HCT116 (cell line): ENCODE measurements at regions not wholly inside any gene's neighbourhood (a gene's known extent, or its start where the extent isn't known, plus 50 kb on each side); places are given as distances from the start of the nearest gene placed in this dataset.
A peak's percentile ranks its signal among the peaks of the same experiment; 100 is the strongest.

Experiments
- ATAC-seq: fragments of 200-7000 bp; cut with Tn5 transposase; 2 replicates; pipeline ENCODE4 v1.9.1; 2020; ENCODE audit warnings: mild to moderate bottlenecking, moderate library complexity
- BruUV-seq: library from RNA; stranded (reverse); fragments of 400-500 nt; replicated peaks from 2 replicates; lab custom pipeline; 2021; lab: Mats Ljungman, UMichigan
- CTCF ChIA-PET: fragments of 300-600 bp; sonication (Branson Sonifier 250); formaldehyde crosslinking; loops from one replicate; lab custom pipeline; 2021; ENCODE audit warnings: antibody characterized with exemption; lab: Charles Lee
- POLR2A ChIA-PET: fragments of 300-600, 350-600 bp; sonication (Branson Sonifier 250); formaldehyde crosslinking; loops from one replicate; lab custom pipeline; 2021; ENCODE audit warnings: antibody characterized with exemption; lab: Charles Lee
- RAD21 ChIA-PET, 2 experiments: fragments of 300-600 bp; sonication (Branson Sonifier 250); formaldehyde crosslinking; loops; one replicate each; lab custom pipeline; 2023; ENCODE audit warnings: low total read pairs in 2 of 2; ENCODE audit not compliant: uncharacterized antibody in 2 of 2, unreplicated experiment in 2 of 2, low non-redundant PET in 1 of 2; lab: Charles Lee
- DNase-seq: peaks from one replicate; pipeline ENCODE4 v3.0.0-alpha.2; 2010; ENCODE audit warnings: low read depth, low spot score
- H2AFZ ChIP-seq: fragments of 200-600 bp; shearing (Covaris generic), sonication (generic); 2 replicates; pipeline ENCODE4 v1.6.1; 2017; ENCODE audit warnings: low read depth, mixed run types, mixed read lengths, antibody characterized with exemption, low read length; ENCODE audit not compliant: poor library complexity, severe bottlenecking
- H3K27ac ChIP-seq: 2 replicates; pipeline ENCODE4 v1.5.1; 2012; ENCODE audit warnings: low read depth, low read length
- H3K27me3 ChIP-seq: fragments of 200-600 bp; sonication (generic); 2 replicates; pipeline ENCODE4 v1.6.1; 2016; ENCODE audit warnings: mixed run types, low read length, mixed read lengths; ENCODE audit not compliant: insufficient read depth
- H3K36me3 ChIP-seq, 2 experiments: fragments of 200-500 bp in 1 of 2; fragments of 200-600 bp in 1 of 2; sonication (Bioruptor generic) in 1 of 2; sonication (generic) in 1 of 2; 2 replicates each; pipeline versions ENCODE4 v1.5.1 to v1.6.1; 2014 to 2016; ENCODE audit warnings: low read length in 2 of 2, inconsistent platforms in 1 of 2, mixed read lengths in 1 of 2, mixed run types in 1 of 2; ENCODE audit not compliant: insufficient read depth in 2 of 2, control insufficient read depth in 1 of 2
- H3K4me1 ChIP-seq, 2 experiments: fragments of 200-600 bp in 1 of 2; sonication (generic) in 1 of 2; 2 replicates each; pipeline versions ENCODE4 v1.5.1 to v1.6.1; 2012 to 2017; ENCODE audit warnings: low read length in 2 of 2, inconsistent platforms in 1 of 2, mild to moderate bottlenecking in 1 of 2, mixed read lengths in 1 of 2, mixed run types in 1 of 2, moderate library complexity in 1 of 2; ENCODE audit not compliant: insufficient read depth in 2 of 2, control insufficient read depth in 1 of 2
- H3K4me2 ChIP-seq: fragments of 200-600 bp; sonication (generic); 2 replicates; pipeline ENCODE4 v1.6.1; 2017; ENCODE audit warnings: mixed run types, low read length, mixed read lengths
- H3K4me3 ChIP-seq, 2 experiments: fragments of 200-600 bp in 1 of 2; sonication (generic) in 1 of 2; replicated peaks in 1 of 2; 2 replicates each; pipeline ENCODE4 v1.5.1; 2011 to 2016; ENCODE audit warnings: low read length in 2 of 2, control low read depth in 1 of 2, low read depth in 1 of 2, mild to moderate bottlenecking in 1 of 2, mixed read lengths in 1 of 2, mixed run types in 1 of 2
- H3K79me2 ChIP-seq: fragments of 200-600 bp; sonication (generic); 2 replicates; pipeline ENCODE4 v1.6.1; 2017; ENCODE audit warnings: mild to moderate bottlenecking, mixed run types, low read length, moderate library complexity, mixed read lengths; ENCODE audit not compliant: insufficient read depth
- H3K9ac ChIP-seq: fragments of 200-600 bp; sonication (generic); 2 replicates; pipeline ENCODE4 v1.6.1; 2016; ENCODE audit warnings: low read length, mixed read lengths
- H3K9me2 ChIP-seq: fragments of 200-600 bp; sonication (generic), shearing (Covaris generic); 2 replicates; pipeline ENCODE4 v1.6.1; 2017; ENCODE audit warnings: mixed run types, mild to moderate bottlenecking, moderate library complexity; ENCODE audit not compliant: insufficient read depth
- H3K9me3 ChIP-seq, 2 experiments: fragments of 200-500 bp in 1 of 2; fragments of 200-600 bp in 1 of 2; sonication (Bioruptor generic) in 1 of 2; sonication (generic) in 1 of 2; 2 replicates each; pipeline ENCODE4 v1.6.1; 2014 to 2017; ENCODE audit warnings: low read length in 2 of 2, mixed read lengths in 2 of 2, inconsistent platforms in 1 of 2, low read depth in 1 of 2, mild to moderate bottlenecking in 1 of 2, mixed run types in 1 of 2, moderate library complexity in 1 of 2; ENCODE audit not compliant: control insufficient read depth in 1 of 2, insufficient read depth in 1 of 2
- H4K20me1 ChIP-seq: fragments of 200-600 bp; sonication (generic), shearing (Covaris generic); 2 replicates; pipeline ENCODE4 v1.6.1; 2017; ENCODE audit warnings: mixed run types, mild to moderate bottlenecking, moderate library complexity; ENCODE audit not compliant: insufficient read depth
- ATF3 ChIP-seq: IDR thresholded peaks from 2 replicates; pipeline ENCODE4 v1.6.1; 2012
- CBX3 ChIP-seq: IDR thresholded peaks from 2 replicates; pipeline ENCODE4 v1.6.1; 2012; ENCODE audit warnings: low read depth
- CEBPB ChIP-seq: IDR thresholded peaks from 2 replicates; pipeline ENCODE4 v1.6.1; 2012; ENCODE audit warnings: low read depth
- CTCF ChIP-seq, 3 experiments: fragments of 200-600 bp in 1 of 3; sonication (generic) in 1 of 3; IDR thresholded peaks in 2 of 3; conservative IDR thresholded peaks in 1 of 3; 2 replicates each; pipeline ENCODE4 v1.5.1; 2012 to 2017; ENCODE audit warnings: low read depth in 2 of 3, low read length in 2 of 3, antibody characterized with exemption in 1 of 3, borderline replicate concordance in 1 of 3, control low read depth in 1 of 3, mild to moderate bottlenecking in 1 of 3, mixed read lengths in 1 of 3, mixed run types in 1 of 3, moderate library complexity in 1 of 3; ENCODE audit not compliant: insufficient read depth in 1 of 3
- ELF1 ChIP-seq: IDR thresholded peaks from 2 replicates; pipeline ENCODE4 v1.6.1; 2012; ENCODE audit warnings: low read depth, borderline replicate concordance
- EZH2 ChIP-seq: fragments of 200-600 bp; sonication (generic); IDR thresholded peaks from 2 replicates; pipeline ENCODE4 v1.6.1; 2017; ENCODE audit warnings: antibody characterized with exemption, mixed run types
- EZH2phosphoT487 ChIP-seq: fragments of 200-600 bp; IDR thresholded peaks from 2 replicates; pipeline ENCODE4 v1.6.1; 2018; ENCODE audit warnings: antibody characterized with exemption, borderline replicate concordance
- FOSL1 ChIP-seq: IDR thresholded peaks from 2 replicates; pipeline ENCODE4 v1.6.1; 2012; ENCODE audit warnings: low read depth
- JUND ChIP-seq: IDR thresholded peaks from 2 replicates; pipeline ENCODE4 v1.6.1; 2012
- POLR2A ChIP-seq: IDR thresholded peaks from 2 replicates; pipeline ENCODE4 v1.7.0; 2011; ENCODE audit warnings: borderline replicate concordance; ENCODE audit not compliant: insufficient read depth, insufficient read length; ENCODE audit errors: extremely low read depth
- POLR2AphosphoS5 ChIP-seq: IDR thresholded peaks from 2 replicates; pipeline ENCODE4 v1.6.1; 2011; ENCODE audit warnings: mild to moderate bottlenecking, low read depth, low read length, moderate library complexity
- RAD21 ChIP-seq: IDR thresholded peaks from 2 replicates; pipeline ENCODE4 v1.6.1; 2012; ENCODE audit warnings: low read depth, mild to moderate bottlenecking
- SIN3A ChIP-seq: IDR thresholded peaks from 2 replicates; pipeline ENCODE4 v1.6.1; 2012; ENCODE audit warnings: low read depth
- SRF ChIP-seq: IDR thresholded peaks from 2 replicates; pipeline ENCODE4 v1.6.1; 2012; ENCODE audit warnings: low read depth
- TCF7L2 ChIP-seq: IDR thresholded peaks from 2 replicates; pipeline ENCODE4 v1.7.0; 2011; ENCODE audit warnings: borderline replicate concordance, inconsistent platforms; ENCODE audit not compliant: insufficient read depth, insufficient read length; ENCODE audit errors: extremely low read depth
- YY1 ChIP-seq: IDR thresholded peaks from 2 replicates; pipeline ENCODE4 v1.6.1; 2011; ENCODE audit warnings: low read length, low read depth, moderate library complexity, mild to moderate bottlenecking; ENCODE audit not compliant: insufficient replicate concordance; ENCODE audit errors: extremely low read depth
- ZFX ChIP-seq: fragments of 450-650 bp; IDR thresholded peaks from 2 replicates; pipeline ENCODE4 v1.6.1; 2017
- ZNF274 ChIP-seq: fragments of 200-500 bp; sonication (Bioruptor generic); IDR thresholded peaks from 2 replicates; pipeline ENCODE4 v1.6.1; 2014; ENCODE audit warnings: mild to moderate bottlenecking, low read depth, low read length, inconsistent platforms
- intact Hi-C: fragments of 100-400 bp; cut with micrococcal nuclease; formaldehyde crosslinking; loops from 2 replicates; pipeline ENCODE4 v1.10.0; 2022
- TF ChIP-seq, protein P1 (sequence below): IDR thresholded peaks from 2 replicates; pipeline ENCODE4 v1.6.1; 2012; ENCODE audit warnings: low read depth

- TF ChIP-seq, protein P1, sequence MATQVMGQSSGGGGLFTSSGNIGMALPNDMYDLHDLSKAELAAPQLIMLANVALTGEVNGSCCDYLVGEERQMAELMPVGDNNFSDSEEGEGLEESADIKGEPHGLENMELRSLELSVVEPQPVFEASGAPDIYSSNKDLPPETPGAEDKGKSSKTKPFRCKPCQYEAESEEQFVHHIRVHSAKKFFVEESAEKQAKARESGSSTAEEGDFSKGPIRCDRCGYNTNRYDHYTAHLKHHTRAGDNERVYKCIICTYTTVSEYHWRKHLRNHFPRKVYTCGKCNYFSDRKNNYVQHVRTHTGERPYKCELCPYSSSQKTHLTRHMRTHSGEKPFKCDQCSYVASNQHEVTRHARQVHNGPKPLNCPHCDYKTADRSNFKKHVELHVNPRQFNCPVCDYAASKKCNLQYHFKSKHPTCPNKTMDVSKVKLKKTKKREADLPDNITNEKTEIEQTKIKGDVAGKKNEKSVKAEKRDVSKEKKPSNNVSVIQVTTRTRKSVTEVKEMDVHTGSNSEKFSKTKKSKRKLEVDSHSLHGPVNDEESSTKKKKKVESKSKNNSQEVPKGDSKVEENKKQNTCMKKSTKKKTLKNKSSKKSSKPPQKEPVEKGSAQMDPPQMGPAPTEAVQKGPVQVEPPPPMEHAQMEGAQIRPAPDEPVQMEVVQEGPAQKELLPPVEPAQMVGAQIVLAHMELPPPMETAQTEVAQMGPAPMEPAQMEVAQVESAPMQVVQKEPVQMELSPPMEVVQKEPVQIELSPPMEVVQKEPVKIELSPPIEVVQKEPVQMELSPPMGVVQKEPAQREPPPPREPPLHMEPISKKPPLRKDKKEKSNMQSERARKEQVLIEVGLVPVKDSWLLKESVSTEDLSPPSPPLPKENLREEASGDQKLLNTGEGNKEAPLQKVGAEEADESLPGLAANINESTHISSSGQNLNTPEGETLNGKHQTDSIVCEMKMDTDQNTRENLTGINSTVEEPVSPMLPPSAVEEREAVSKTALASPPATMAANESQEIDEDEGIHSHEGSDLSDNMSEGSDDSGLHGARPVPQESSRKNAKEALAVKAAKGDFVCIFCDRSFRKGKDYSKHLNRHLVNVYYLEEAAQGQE = no peak
- TF ChIP-seq EZH2 (no peak), ELF1 (no peak), CBX3 (no peak), ZFX (no peak)
- TF ChIP-seq, all 23 proteins: peak for 0
Observed at GRCh38 chr15:95558916-95559315, 771.6 kb upstream of the NR2F2 start (continued).

- Histone ChIP-seq H3K79me2 (no peaks in the 10 kb centered on the region), H3K27ac (no peak overlapping the region), H3K36me3 (no peaks in the 10 kb centered on the region), H2AFZ (peak overlapping the region; percentile 32), H4K20me1 (no peaks in the 10 kb centered on the region), H3K9ac (no peak overlapping the region), H3K4me3 (peak overlapping the region in 1 of 2 experiments; percentile 20; a peak in 2 of 4 replicates), H3K4me1 (peaks cover 29 to 41% of the 10 kb centered on the region in 2 experiments), H3K4me2 (peak overlapping the region; percentile 62), H3K27me3 (no peaks in the 10 kb centered on the region), H3K9me3 (no peaks in the 10 kb centered on the region), H3K9me2 (no peaks in the 10 kb centered on the region)
- ChIA-PET CTCF (no interaction called here), POLR2A (no interaction called here), RAD21 (no interaction called here)
- BruUV-seq = no TSS peak
- ATAC-seq = peak; percentile 70
- DNase-seq = peak; percentile 78
- intact Hi-C loops = loop anchor here (5.0 to 10.0 kb wide), 3 partner anchors 303 to 767 kb away; no protein-coding TSS in a partner anchor
- TF ChIP-seq ATF3 (peak; percentile 58; the same call in 1 of the 2 replicates), ELF1 (no peak), EZH2 (no peak), POLR2A (no peak), ZFX (no peak), EZH2phosphoT487 (no peak), TCF7L2 (peak; percentile 37), CBX3 (peak; percentile 79), RAD21 (no peak), CEBPB (peak; percentile 90), POLR2AphosphoS5 (peak; percentile 58), YY1 (peak; percentile 68), CTCF (IDR thresholded peaks at IDR 0.05 in 2 of 3, conservative IDR thresholded peaks at IDR 0.05 in 1 of 3; ENCODE audit: borderline replicate concordance in 1 of 3, insufficient read depth in 1 of 3, low read depth in 2 of 3, low read length in 2 of 3) (no peak), ZNF274 (no peak), JUND (peak; percentile 85), FOSL1 (peak; percentile 85), SRF (no peak), SIN3A (0 out of 2 replicates have a peak, but pooled peaks have one; percentile 42)
Observed at GRCh38 chr15:95559875-95560394, 770.6 kb upstream of the NR2F2 start.
